ENCODE measurements at regions not wholly inside any gene's neighbourhood (a gene's known extent, or its start where the extent isn't known, plus 50 kb on each side); places are given as distances from the start of the nearest gene placed in this dataset.

DNA sequence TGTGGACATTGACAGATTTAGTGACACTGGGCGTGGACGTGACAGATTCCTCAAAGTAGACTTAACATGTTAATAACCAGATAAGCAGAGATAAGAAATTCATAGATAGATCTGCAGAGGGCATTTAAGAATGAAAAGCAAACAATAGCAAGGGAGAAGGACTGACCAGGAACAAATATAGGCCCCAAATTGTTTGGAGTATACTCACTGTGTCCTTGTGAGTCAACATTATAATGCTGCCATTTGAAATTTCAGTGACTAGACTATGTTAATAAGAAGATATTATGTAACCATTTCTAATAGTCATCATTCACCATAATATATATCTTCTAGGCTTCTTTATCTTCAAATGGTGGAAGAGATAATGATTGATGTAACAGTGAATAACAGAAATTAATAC, 78.1 kb upstream of the SLC38A11 start:
- Mint-ChIP-seq H3K27me3 (ENCODE audit: low read depth) (no peaks in the 10 kb centered on the region), H3K9me3 (peaks cover under 1% of the 10 kb centered on the region), H3K4me3 (no peak overlapping the region), H3K36me3 (ENCODE audit: low read depth) (no peaks in the 10 kb centered on the region), H3K27ac (no peak overlapping the region), H3K4me1 (no peaks in the 10 kb centered on the region)
- TF ChIP-seq, protein P1, sequence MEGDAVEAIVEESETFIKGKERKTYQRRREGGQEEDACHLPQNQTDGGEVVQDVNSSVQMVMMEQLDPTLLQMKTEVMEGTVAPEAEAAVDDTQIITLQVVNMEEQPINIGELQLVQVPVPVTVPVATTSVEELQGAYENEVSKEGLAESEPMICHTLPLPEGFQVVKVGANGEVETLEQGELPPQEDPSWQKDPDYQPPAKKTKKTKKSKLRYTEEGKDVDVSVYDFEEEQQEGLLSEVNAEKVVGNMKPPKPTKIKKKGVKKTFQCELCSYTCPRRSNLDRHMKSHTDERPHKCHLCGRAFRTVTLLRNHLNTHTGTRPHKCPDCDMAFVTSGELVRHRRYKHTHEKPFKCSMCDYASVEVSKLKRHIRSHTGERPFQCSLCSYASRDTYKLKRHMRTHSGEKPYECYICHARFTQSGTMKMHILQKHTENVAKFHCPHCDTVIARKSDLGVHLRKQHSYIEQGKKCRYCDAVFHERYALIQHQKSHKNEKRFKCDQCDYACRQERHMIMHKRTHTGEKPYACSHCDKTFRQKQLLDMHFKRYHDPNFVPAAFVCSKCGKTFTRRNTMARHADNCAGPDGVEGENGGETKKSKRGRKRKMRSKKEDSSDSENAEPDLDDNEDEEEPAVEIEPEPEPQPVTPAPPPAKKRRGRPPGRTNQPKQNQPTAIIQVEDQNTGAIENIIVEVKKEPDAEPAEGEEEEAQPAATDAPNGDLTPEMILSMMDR (IDR thresholded peaks at IDR 0.05; ENCODE audit: unreplicated experiment in 3 of 3), result no peak

DNA sequence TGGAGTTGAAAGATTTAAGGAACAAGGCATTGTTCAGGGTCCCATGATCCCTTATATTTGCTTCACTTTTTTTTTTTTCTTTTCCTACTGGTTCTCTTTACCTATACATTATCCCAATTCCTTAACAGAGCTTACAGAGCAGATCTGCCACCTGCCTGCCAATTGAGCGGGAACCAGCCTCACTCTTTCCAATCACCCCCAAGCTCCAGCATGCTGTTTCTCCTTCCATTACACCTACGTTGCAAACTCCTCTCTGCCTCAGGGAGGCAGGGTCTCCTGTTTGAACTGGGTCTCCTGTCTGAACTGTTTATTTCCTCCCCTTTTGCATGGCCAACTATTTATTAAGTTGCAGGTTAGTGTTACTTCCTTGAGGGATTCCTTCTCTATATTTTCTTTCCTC, 77.2 kb upstream of the SLC38A11 start:
- Mint-ChIP-seq H3K27me3 (ENCODE audit: low read depth) (no peaks in the 10 kb centered on the region), H3K4me3 (no peak overlapping the region), H3K9me3 (no peaks in the 10 kb centered on the region), H3K36me3 (ENCODE audit: low read depth) (no peaks in the 10 kb centered on the region), H3K4me1 (no peaks in the 10 kb centered on the region), H3K27ac (no peak overlapping the region)
- TF ChIP-seq, protein P1 (IDR thresholded peaks at IDR 0.05; ENCODE audit: unreplicated experiment in 3 of 3), result no peak

GRCh38 chr2:165024199-165024598, 68.9 kb upstream of the SLC38A11 start:
- no peaks in the 10 kb centered on the region for H3K4me1 Mint-ChIP-seq
- no peaks in the 10 kb centered on the region for H3K9me3 Mint-ChIP-seq
- H3K27me3 Mint-ChIP-seq (ENCODE audit: low read depth), result no peaks in the 10 kb centered on the region
- TF ChIP-seq, protein P1 (IDR thresholded peaks at IDR 0.05; ENCODE audit: unreplicated experiment in 3 of 3), result no peak
- no peaks in the 10 kb centered on the region for H3K36me3 Mint-ChIP-seq (ENCODE audit: low read depth)
- no peak overlapping the region for H3K4me3 Mint-ChIP-seq
- no peak overlapping the region for H3K27ac Mint-ChIP-seq

GRCh38 chr2:165022781-165023180, 67.5 kb upstream of the SLC38A11 start:
- Mint-ChIP-seq H3K9me3 (no peaks in the 10 kb centered on the region), H3K4me1 (no peaks in the 10 kb centered on the region), H3K27me3 (ENCODE audit: low read depth) (no peaks in the 10 kb centered on the region), H3K27ac (no peak overlapping the region), H3K4me3 (no peak overlapping the region), H3K36me3 (ENCODE audit: low read depth) (no peaks in the 10 kb centered on the region)
- TF ChIP-seq, protein P1 (IDR thresholded peaks at IDR 0.05; ENCODE audit: unreplicated experiment in 3 of 3), result no peak

DNA sequence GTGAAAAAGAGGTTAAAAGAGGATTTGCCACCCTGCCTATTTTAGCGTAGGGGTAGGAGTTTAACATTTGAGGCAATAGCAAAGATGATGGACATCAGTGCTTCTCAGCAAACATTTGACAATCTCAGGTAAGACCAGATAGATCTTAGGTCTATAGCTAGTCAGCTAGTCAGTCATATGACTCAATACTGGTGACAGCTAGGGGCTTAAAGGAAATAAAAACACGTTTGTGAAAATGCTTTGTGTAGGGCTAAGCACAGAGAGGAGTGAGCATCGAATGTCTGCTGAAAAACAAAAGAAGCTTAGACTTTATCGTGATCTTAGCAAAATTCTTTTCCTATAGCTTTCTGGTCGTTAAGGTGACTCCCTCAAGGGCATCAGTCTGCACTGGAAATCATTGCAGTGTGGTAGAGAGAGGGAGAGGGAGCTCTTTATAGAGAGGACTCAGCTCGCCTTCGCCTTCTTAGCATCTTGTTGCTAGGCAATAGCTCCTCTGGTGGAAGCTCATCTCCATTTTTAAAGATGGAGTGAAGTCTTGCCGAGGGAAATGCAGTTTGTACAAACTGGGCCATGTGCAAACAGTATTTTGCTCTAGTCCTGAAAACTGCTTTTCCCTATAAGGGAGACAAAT, 62.8 kb upstream of the SLC38A11 start:
- Mint-ChIP-seq H3K36me3 (ENCODE audit: low read depth) (no peaks in the 10 kb centered on the region), H3K9me3 (no peaks in the 10 kb centered on the region), H3K4me3 (no peak overlapping the region), H3K27ac (no peak overlapping the region), H3K4me1 (no peaks in the 10 kb centered on the region), H3K27me3 (ENCODE audit: low read depth) (peaks cover 6% of the 10 kb centered on the region)
- TF ChIP-seq, protein P1 (IDR thresholded peaks at IDR 0.05; ENCODE audit: unreplicated experiment in 3 of 3), result no peak

DNA sequence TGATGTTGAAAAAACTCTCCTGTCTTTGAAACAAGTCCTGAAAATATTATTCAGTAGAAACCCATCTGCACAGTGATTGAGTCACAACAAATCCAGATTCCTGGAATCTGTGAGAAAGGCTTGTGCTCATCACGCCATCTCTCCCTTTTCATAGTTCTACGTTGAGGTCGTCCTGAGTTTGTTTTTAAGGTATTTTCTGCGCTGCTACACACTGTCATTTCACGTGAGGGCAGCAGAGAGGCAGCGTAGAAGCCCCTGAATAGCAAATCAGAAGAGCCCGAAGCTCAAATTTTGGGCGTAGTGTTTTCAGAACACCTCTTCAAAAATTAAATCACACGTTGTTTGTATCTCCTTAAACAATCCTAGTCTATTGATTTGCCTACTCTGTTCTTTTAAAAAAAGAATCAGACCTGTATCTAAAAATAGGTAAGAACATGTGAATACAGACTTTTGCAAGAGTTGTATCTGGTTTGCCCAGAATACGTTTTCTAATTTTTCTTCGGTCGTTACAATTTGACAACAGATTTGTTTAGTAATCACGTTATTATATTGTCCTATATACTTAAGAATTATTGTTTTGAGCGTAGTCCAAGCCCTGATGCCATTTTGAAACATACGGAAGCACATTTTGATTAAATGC, 61.6 kb upstream of the SLC38A11 start:
- Mint-ChIP-seq H3K4me3 (no peak overlapping the region), H3K9me3 (no peaks in the 10 kb centered on the region), H3K36me3 (ENCODE audit: low read depth) (no peaks in the 10 kb centered on the region), H3K27me3 (ENCODE audit: low read depth) (peaks cover 6% of the 10 kb centered on the region), H3K27ac (no peak overlapping the region), H3K4me1 (no peaks in the 10 kb centered on the region)
- TF ChIP-seq, protein P1 (IDR thresholded peaks at IDR 0.05; ENCODE audit: unreplicated experiment in 3 of 3), result peak; percentile 73 to 79 (median 77)

Data from nephron (organoid).